Brain microvascular endothelial cell (primary cell): ENCODE measurements at regions not wholly inside any gene's neighbourhood (a gene's known extent, or its start where the extent isn't known, plus 50 kb on each side); places are given as distances from the start of the nearest gene placed in this dataset.

Experiments
- DNase-seq: peaks from one replicate; pipeline ENCODE4 v3.0.0-alpha.2; 2020
- H3K27ac ChIP-seq: fragments of 250-450 bp; sonication (Bioruptor Pico); 2 replicates; pipeline ENCODE4 v1.5.1; 2020; ENCODE audit warnings: mild to moderate bottlenecking, moderate library complexity
- H3K27me3 ChIP-seq: fragments of 250-450 bp; sonication (Bioruptor Pico); replicated peaks from 2 replicates; pipeline ENCODE4 v1.5.1; 2020; ENCODE audit warnings: mild to moderate bottlenecking
- H3K36me3 ChIP-seq: fragments of 250-450 bp; sonication (Bioruptor Pico); replicated peaks from 2 replicates; pipeline ENCODE4 v1.5.1; 2020; ENCODE audit warnings: mild to moderate bottlenecking
- H3K4me3 ChIP-seq: 2 replicates; pipeline ENCODE4 v1.5.1; 2011; ENCODE audit warnings: low read depth, mild to moderate bottlenecking, control low read depth, low read length, moderate library complexity
- CTCF ChIP-seq: IDR thresholded peaks from 2 replicates; pipeline ENCODE4 v1.5.1; 2011; ENCODE audit warnings: low read depth, mild to moderate bottlenecking, moderate library complexity, low read length, control low read depth, inconsistent platforms; ENCODE audit errors: missing control alignments
- in situ Hi-C: cut with HindIII; loops from 2 replicates; pipeline ENCODE4 v1.10.0; 2017; ENCODE audit warnings: low sequenced_read_pairs, low pct_ligation_motif_present

DNA sequence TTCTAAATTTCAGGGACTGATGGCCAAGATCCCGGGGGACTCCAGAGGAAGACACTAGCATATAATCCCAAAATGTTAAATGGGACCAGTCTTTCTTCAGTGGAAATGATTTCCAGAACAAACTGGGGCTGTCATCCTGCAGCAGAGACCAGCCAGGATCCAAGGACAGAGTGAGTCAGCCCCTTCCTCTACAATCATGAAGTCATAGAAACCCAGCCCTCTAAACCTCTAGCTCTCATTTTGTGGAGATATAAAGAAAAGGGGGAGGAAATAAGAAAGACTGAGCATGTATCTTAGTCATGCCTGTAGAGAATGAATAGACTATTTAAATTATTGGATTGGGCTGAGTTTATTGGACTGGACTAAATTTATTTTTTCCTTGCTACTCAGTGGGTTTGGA is 318.3 kb downstream of the AGTPBP1 start:
- Histone ChIP-seq H3K36me3 (no peaks in the 10 kb centered on the region), H3K4me3 (no peak overlapping the region), H3K27ac (no peak overlapping the region), H3K27me3 (no peaks in the 10 kb centered on the region)
- in situ Hi-C loops, result no loop called here
- no peak for TF ChIP-seq CTCF
- DNase-seq, result no peak

GRCh38 chr9:85421641-85422040 is 320.1 kb downstream of the AGTPBP1 start:
- in situ Hi-C loops, result no loop called here
- DNase-seq, result peak; percentile 14
- no peak overlapping the region for H3K27ac ChIP-seq
- no peak overlapping the region for H3K4me3 ChIP-seq
- no peaks in the 10 kb centered on the region for H3K27me3 ChIP-seq
- no peaks in the 10 kb centered on the region for H3K36me3 ChIP-seq
- TF ChIP-seq CTCF, result no peak

GRCh38 chr9:85420750-85421149 is 321.0 kb downstream of the AGTPBP1 start:
- Histone ChIP-seq H3K27ac (no peak overlapping the region), H3K4me3 (no peak overlapping the region), H3K36me3 (no peaks in the 10 kb centered on the region), H3K27me3 (no peaks in the 10 kb centered on the region)
- peak; percentile 75 for DNase-seq
- in situ Hi-C loops, result no loop called here
- no peak for TF ChIP-seq CTCF

GRCh38 chr9:85417674-85418073 is 324.1 kb downstream of the AGTPBP1 start:
- no peak for TF ChIP-seq CTCF
- in situ Hi-C loops, result no loop called here
- no peak for DNase-seq
- Histone ChIP-seq H3K36me3 (no peaks in the 10 kb centered on the region), H3K27ac (no peak overlapping the region), H3K4me3 (no peak overlapping the region), H3K27me3 (no peaks in the 10 kb centered on the region)

DNA sequence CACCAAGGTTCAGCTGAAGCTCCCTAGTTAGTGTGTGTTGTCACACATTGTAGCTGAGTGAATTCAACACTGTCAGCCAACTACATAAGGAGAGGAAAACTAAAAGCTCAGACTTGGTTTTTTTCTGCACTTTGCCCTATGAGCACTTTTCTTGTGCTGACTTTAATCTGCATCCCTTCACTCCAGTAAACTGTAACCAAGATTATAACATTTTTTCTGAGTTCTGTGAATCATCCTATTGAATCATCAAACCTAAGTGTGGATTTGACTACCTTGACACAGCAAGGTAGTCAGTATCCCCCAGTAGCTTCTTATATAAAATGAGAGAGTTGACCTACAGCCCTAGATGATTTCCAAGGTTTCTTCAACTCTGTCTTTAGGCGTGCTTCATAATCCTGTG is 325.0 kb downstream of the AGTPBP1 start:
- H3K27ac ChIP-seq, result no peak overlapping the region
- no peak for DNase-seq
- H3K4me3 ChIP-seq, result no peak overlapping the region
- in situ Hi-C loops, result no loop called here
- no peak for TF ChIP-seq CTCF
- H3K36me3 ChIP-seq, result no peaks in the 10 kb centered on the region
- H3K27me3 ChIP-seq, result no peaks in the 10 kb centered on the region

DNA sequence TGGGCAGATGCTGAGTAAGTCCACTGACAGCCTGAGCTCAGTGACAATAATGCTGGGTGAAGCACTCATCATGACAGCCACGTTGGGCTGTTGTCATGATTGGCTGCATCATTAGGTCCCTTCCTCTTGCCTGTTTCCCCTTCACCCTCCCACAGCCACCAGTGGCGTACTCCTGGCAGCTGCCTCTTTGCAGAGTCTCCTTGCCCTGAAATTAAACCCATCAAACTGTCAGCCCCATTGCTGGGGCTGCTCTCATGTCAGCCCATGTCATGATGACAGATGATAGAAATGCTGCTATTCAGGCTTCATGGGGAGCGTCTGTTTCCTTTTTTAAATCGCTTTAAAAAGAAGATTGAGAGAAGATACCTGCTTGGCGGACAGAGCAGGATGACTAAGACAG is 327.4 kb downstream of the AGTPBP1 start:
- DNase-seq, result no peak
- Histone ChIP-seq H3K36me3 (no peaks in the 10 kb centered on the region), H3K27ac (no peak overlapping the region), H3K27me3 (no peaks in the 10 kb centered on the region), H3K4me3 (no peak overlapping the region)
- TF ChIP-seq CTCF, result no peak
- in situ Hi-C loops, result no loop called here
